Liver (tissue), 8 donors: ENCODE measurements at regions not wholly inside any gene's neighbourhood (a gene's known extent, or its start where the extent isn't known, plus 50 kb on each side); places are given as distances from the start of the nearest gene placed in this dataset.

Experiments used
- DNase-seq: peaks from one replicate; pipeline ENCODE4 v3.0.0-alpha.2; 2017; ENCODE audit warnings: low spot score
- H3K27ac ChIP-seq, 2 donors: one replicate each; pipeline ENCODE4 v1.7.0; 2013; ENCODE audit warnings: inconsistent platforms in 2 of 2, low read length in 2 of 2, control low read depth in 1 of 2, low read depth in 1 of 2, mild to moderate bottlenecking in 1 of 2
- H3K27me3 ChIP-seq, 4 donors: one replicate each; pipeline versions ENCODE4 v1.6.1 to v1.7.0; 2013; ENCODE audit warnings: low read length in 3 of 4, inconsistent platforms in 1 of 4, mild to moderate bottlenecking in 1 of 4, moderate library complexity in 1 of 4; ENCODE audit not compliant: control insufficient read depth in 4 of 4, insufficient read depth in 4 of 4
- H3K36me3 ChIP-seq, 4 donors: one replicate each; pipeline versions ENCODE4 v1.6.1 to v1.7.0; 2013; ENCODE audit warnings: low read length in 3 of 4, mild to moderate bottlenecking in 3 of 4, low read depth in 1 of 4, moderate library complexity in 1 of 4; ENCODE audit not compliant: control insufficient read depth in 4 of 4, insufficient read depth in 3 of 4
- H3K4me1 ChIP-seq, 4 donors: one replicate each; pipeline versions ENCODE4 v1.6.1 to v1.7.0; 2013; ENCODE audit warnings: low read length in 3 of 4, mild to moderate bottlenecking in 3 of 4, moderate library complexity in 1 of 4; ENCODE audit not compliant: control insufficient read depth in 4 of 4, insufficient read depth in 4 of 4
- H3K4me3 ChIP-seq, 3 donors: one replicate each; pipeline versions ENCODE4 v1.6.1 to v1.7.0; 2013; ENCODE audit warnings: low read length in 3 of 3, control low read depth in 1 of 3, low read depth in 1 of 3, mild to moderate bottlenecking in 1 of 3
- H3K9ac ChIP-seq, 2 donors: one replicate each; pipeline ENCODE4 v1.7.0; 2013; ENCODE audit warnings: low read length in 2 of 2, mild to moderate bottlenecking in 2 of 2, moderate library complexity in 2 of 2, control low read depth in 1 of 2, low read depth in 1 of 2
- H3K9me3 ChIP-seq, 4 donors: one replicate each; pipeline versions ENCODE4 v1.6.1 to v1.7.0; 2013; ENCODE audit warnings: low read length in 3 of 4; ENCODE audit not compliant: control insufficient read depth in 4 of 4
- CTCF ChIP-seq: fragments of 150-350 bp; IDR thresholded peaks from 2 replicates; pipeline ENCODE4 v1.5.1; 2017; ENCODE audit warnings: improper control_type of control experiment, low read depth, low read length; ENCODE audit not compliant: missing input control
- EGR1 ChIP-seq, 2 donors: IDR thresholded peaks; 2 replicates each; pipeline ENCODE4 v1.6.1; 2016 to 2018; ENCODE audit warnings: antibody characterized with exemption in 2 of 2, low read depth in 2 of 2
- FOXA1 ChIP-seq: IDR thresholded peaks from 2 replicates; pipeline ENCODE4 v1.6.1; 2016; ENCODE audit warnings: antibody characterized with exemption
- FOXA2 ChIP-seq: IDR thresholded peaks from 2 replicates; pipeline ENCODE4 v1.6.1; 2016; ENCODE audit warnings: antibody characterized with exemption
- GABPA ChIP-seq, 2 donors: IDR thresholded peaks in 1 of 2; conservative IDR thresholded peaks in 1 of 2; 2 replicates each; pipeline ENCODE4 v1.6.1; 2016; ENCODE audit warnings: antibody characterized with exemption in 2 of 2, mild to moderate bottlenecking in 1 of 2, moderate library complexity in 1 of 2
- HNF4A ChIP-seq, 2 donors: conservative IDR thresholded peaks; 2 replicates each; pipeline ENCODE4 v1.6.1; 2016; ENCODE audit warnings: antibody characterized with exemption in 2 of 2, mild to moderate bottlenecking in 2 of 2
- HNF4G ChIP-seq: IDR thresholded peaks from 2 replicates; pipeline ENCODE4 v1.6.1; 2016; ENCODE audit warnings: antibody characterized with exemption
- JUND ChIP-seq, 2 donors: IDR thresholded peaks; 2 replicates each; pipeline ENCODE4 v1.6.1; 2016; ENCODE audit warnings: antibody characterized with exemption in 2 of 2
- NR2F2 ChIP-seq: IDR thresholded peaks from 2 replicates; pipeline ENCODE4 v1.6.1; 2016; ENCODE audit warnings: antibody characterized with exemption
- RAD21 ChIP-seq, 2 donors: IDR thresholded peaks; 2 replicates each; pipeline ENCODE4 v1.6.1; 2016; ENCODE audit warnings: antibody characterized with exemption in 2 of 2, mild to moderate bottlenecking in 2 of 2
- RXRA ChIP-seq, 2 donors: IDR thresholded peaks; 2 replicates each; pipeline ENCODE4 v1.6.1; 2017 to 2018; ENCODE audit warnings: antibody characterized with exemption in 2 of 2, mild to moderate bottlenecking in 1 of 2
- SP1 ChIP-seq: IDR thresholded peaks from 2 replicates; pipeline ENCODE4 v1.6.1; 2018; ENCODE audit warnings: antibody characterized with exemption, mild to moderate bottlenecking
- TAF1 ChIP-seq: conservative IDR thresholded peaks from 2 replicates; pipeline ENCODE4 v1.6.1; 2016; ENCODE audit warnings: antibody characterized with exemption, mild to moderate bottlenecking
- YY1 ChIP-seq: IDR thresholded peaks from 2 replicates; pipeline ENCODE4 v1.6.1; 2016; ENCODE audit warnings: antibody characterized with exemption, mild to moderate bottlenecking
- WGBS: extraction: QIAGEN DNeasy Blood & Tissue Kit; methylation state at CpG from one replicate; pipeline ENCODE4 v1.1.7; 2013; 5-methylcytosine and 5-hydroxymethylcytosine counted together
- TF ChIP-seq, protein P1 (sequence below): IDR thresholded peaks from 2 replicates; pipeline ENCODE4 v1.6.1; 2016; ENCODE audit warnings: antibody characterized with exemption, mild to moderate bottlenecking
- TF ChIP-seq, protein P2 (sequence below): IDR thresholded peaks from 2 replicates; pipeline ENCODE4 v1.6.1; 2016; ENCODE audit warnings: antibody characterized with exemption
- donor health status: healthy.
- donor health status: healthy.
- donor health status: healthy.
- donor health status: healthy.
- donor health status: healthy.

GRCh38 chr18:42614619-42615293 lies 500.7 kb downstream of the RIT2 start:
- no peaks in the 10 kb centered on the region for H3K9me3 ChIP-seq
- TF ChIP-seq RXRA (IDR thresholded peaks at IDR 0.05), result no peak
- no peak for TF ChIP-seq HNF4G
- TF ChIP-seq GABPA (IDR thresholded peaks at IDR 0.05 in 1 of 2, conservative IDR thresholded peaks at IDR 0.05 in 1 of 2), result no peak
- TF ChIP-seq NR2F2, result no peak
- no peak for TF ChIP-seq HNF4A (conservative IDR thresholded peaks at IDR 0.05)
- TF ChIP-seq, protein P1, sequence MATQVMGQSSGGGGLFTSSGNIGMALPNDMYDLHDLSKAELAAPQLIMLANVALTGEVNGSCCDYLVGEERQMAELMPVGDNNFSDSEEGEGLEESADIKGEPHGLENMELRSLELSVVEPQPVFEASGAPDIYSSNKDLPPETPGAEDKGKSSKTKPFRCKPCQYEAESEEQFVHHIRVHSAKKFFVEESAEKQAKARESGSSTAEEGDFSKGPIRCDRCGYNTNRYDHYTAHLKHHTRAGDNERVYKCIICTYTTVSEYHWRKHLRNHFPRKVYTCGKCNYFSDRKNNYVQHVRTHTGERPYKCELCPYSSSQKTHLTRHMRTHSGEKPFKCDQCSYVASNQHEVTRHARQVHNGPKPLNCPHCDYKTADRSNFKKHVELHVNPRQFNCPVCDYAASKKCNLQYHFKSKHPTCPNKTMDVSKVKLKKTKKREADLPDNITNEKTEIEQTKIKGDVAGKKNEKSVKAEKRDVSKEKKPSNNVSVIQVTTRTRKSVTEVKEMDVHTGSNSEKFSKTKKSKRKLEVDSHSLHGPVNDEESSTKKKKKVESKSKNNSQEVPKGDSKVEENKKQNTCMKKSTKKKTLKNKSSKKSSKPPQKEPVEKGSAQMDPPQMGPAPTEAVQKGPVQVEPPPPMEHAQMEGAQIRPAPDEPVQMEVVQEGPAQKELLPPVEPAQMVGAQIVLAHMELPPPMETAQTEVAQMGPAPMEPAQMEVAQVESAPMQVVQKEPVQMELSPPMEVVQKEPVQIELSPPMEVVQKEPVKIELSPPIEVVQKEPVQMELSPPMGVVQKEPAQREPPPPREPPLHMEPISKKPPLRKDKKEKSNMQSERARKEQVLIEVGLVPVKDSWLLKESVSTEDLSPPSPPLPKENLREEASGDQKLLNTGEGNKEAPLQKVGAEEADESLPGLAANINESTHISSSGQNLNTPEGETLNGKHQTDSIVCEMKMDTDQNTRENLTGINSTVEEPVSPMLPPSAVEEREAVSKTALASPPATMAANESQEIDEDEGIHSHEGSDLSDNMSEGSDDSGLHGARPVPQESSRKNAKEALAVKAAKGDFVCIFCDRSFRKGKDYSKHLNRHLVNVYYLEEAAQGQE, result no peak
- no peak for TF ChIP-seq RAD21 (IDR thresholded peaks at IDR 0.05)
- no peak for TF ChIP-seq FOXA1
- 72% methylated on average over 2 of the region's 2 CpGs for WGBS
- H3K27ac ChIP-seq, result no peak overlapping the region
- H3K36me3 ChIP-seq, result no peaks in the 10 kb centered on the region
- H3K4me3 ChIP-seq, result no peak overlapping the region
- H3K4me1 ChIP-seq, result no peaks in the 10 kb centered on the region
- no peak for DNase-seq
- no peak overlapping the region for H3K9ac ChIP-seq
- H3K27me3 ChIP-seq, result no peaks in the 10 kb centered on the region

- no peak overlapping the region for H3K9ac ChIP-seq
- H3K9me3 ChIP-seq, result no peaks in the 10 kb centered on the region
- H3K4me3 ChIP-seq, result no peak overlapping the region
- no peak for DNase-seq
- no peaks in the 10 kb centered on the region for H3K4me1 ChIP-seq
- H3K27me3 ChIP-seq, result no peaks in the 10 kb centered on the region
- WGBS, result 92% methylated on average over 3 of the region's 3 CpGs
- TF ChIP-seq JUND (IDR thresholded peaks at IDR 0.05), result no peak
- TF ChIP-seq HNF4A (conservative IDR thresholded peaks at IDR 0.05), result no peak
- TF ChIP-seq CTCF, result no peak
- no peak for TF ChIP-seq YY1
- no peak for TF ChIP-seq RXRA (IDR thresholded peaks at IDR 0.05)
- no peak for TF ChIP-seq FOXA2
- TF ChIP-seq HNF4G, result no peak
- no peak for TF ChIP-seq EGR1 (IDR thresholded peaks at IDR 0.05; ENCODE audit: low read depth in 2 of 2)
- no peak for TF ChIP-seq RAD21 (IDR thresholded peaks at IDR 0.05)
- TF ChIP-seq, protein P2, sequence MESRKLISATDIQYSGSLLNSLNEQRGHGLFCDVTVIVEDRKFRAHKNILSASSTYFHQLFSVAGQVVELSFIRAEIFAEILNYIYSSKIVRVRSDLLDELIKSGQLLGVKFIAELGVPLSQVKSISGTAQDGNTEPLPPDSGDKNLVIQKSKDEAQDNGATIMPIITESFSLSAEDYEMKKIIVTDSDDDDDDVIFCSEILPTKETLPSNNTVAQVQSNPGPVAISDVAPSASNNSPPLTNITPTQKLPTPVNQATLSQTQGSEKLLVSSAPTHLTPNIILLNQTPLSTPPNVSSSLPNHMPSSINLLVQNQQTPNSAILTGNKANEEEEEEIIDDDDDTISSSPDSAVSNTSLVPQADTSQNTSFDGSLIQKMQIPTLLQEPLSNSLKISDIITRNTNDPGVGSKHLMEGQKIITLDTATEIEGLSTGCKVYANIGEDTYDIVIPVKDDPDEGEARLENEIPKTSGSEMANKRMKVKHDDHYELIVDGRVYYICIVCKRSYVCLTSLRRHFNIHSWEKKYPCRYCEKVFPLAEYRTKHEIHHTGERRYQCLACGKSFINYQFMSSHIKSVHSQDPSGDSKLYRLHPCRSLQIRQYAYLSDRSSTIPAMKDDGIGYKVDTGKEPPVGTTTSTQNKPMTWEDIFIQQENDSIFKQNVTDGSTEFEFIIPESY, result no peak
- TF ChIP-seq TAF1, result no peak
- TF ChIP-seq, protein P1, result no peak
- no peak for TF ChIP-seq SP1
- H3K27ac ChIP-seq, result no peak overlapping the region
- no peaks in the 10 kb centered on the region for H3K36me3 ChIP-seq
These were observed 498.3 kb downstream of the RIT2 start for GRCh38 chr18:42617221-42617620.
